IMR-90 (cell line): ENCODE measurements at regions not wholly inside any gene's neighbourhood (a gene's known extent, or its start where the extent isn't known, plus 50 kb on each side); places are given as distances from the start of the nearest gene placed in this dataset.

Experiments used
- CEBPB ChIP-seq: IDR thresholded peaks from 2 replicates; pipeline ENCODE4 v1.6.1; 2012; ENCODE audit warnings: low read depth, low read length, improper control_type of control experiment
- CHD1 ChIP-seq: IDR thresholded peaks from 2 replicates; pipeline ENCODE4 v1.6.1; 2012; ENCODE audit warnings: low read depth, low read length, improper control_type of control experiment
- FOS ChIP-seq: fragments of 150-350 bp; IDR thresholded peaks from 2 replicates; pipeline ENCODE4 v1.6.1; 2016; ENCODE audit warnings: low read depth, low read length
- MAFK ChIP-seq: IDR thresholded peaks from 2 replicates; pipeline ENCODE4 v1.6.1; 2012; ENCODE audit warnings: low read depth, low read length, improper control_type of control experiment
- MAZ ChIP-seq: IDR thresholded peaks from 2 replicates; pipeline ENCODE4 v1.6.1; 2012; ENCODE audit warnings: low read depth, mild to moderate bottlenecking, low read length, improper control_type of control experiment, moderate library complexity, borderline replicate concordance
- MXI1 ChIP-seq: IDR thresholded peaks from 2 replicates; pipeline ENCODE4 v1.6.1; 2012; ENCODE audit warnings: low read depth, mild to moderate bottlenecking, low read length, moderate library complexity, borderline replicate concordance
- POLR2A ChIP-seq: IDR thresholded peaks from 2 replicates; pipeline ENCODE4 v1.6.1; 2012; ENCODE audit warnings: mild to moderate bottlenecking, low read depth, low read length
- RAD21 ChIP-seq: IDR thresholded peaks from 2 replicates; pipeline ENCODE4 v1.6.1; 2012; ENCODE audit warnings: low read length, improper control_type of control experiment
- RCOR1 ChIP-seq: IDR thresholded peaks from 2 replicates; pipeline ENCODE4 v1.6.1; 2012; ENCODE audit warnings: mild to moderate bottlenecking, low read length, improper control_type of control experiment; ENCODE audit not compliant: insufficient replicate concordance
- RFX5 ChIP-seq: IDR thresholded peaks from 2 replicates; pipeline ENCODE4 v1.8.0; 2012; ENCODE audit warnings: low read depth, mild to moderate bottlenecking, low read length, moderate library complexity
- SMC3 ChIP-seq: fragments of 150-350 bp; IDR thresholded peaks from 2 replicates; pipeline ENCODE4 v1.6.1; 2016; ENCODE audit warnings: low read depth, mild to moderate bottlenecking, antibody characterized with exemption, low read length, moderate library complexity
- TF ChIP-seq, protein P1 (sequence below): conservative IDR thresholded peaks from 2 replicates; pipeline ENCODE4 v1.5.1; 2012; ENCODE audit warnings: mild to moderate bottlenecking, low read depth, low read length, improper control_type of control experiment
- TF ChIP-seq, protein P2 (sequence below): fragments of 150-350 bp; IDR thresholded peaks from 2 replicates; pipeline ENCODE4 v1.6.1; 2016; ENCODE audit warnings: low read depth, mild to moderate bottlenecking, low read length, moderate library complexity, borderline replicate concordance
- TF ChIP-seq, protein P3 (sequence below): fragments of 150-350 bp; IDR thresholded peaks from 2 replicates; pipeline ENCODE4 v1.6.1; 2017; ENCODE audit warnings: mild to moderate bottlenecking, antibody characterized with exemption, low read length, low read depth

DNA sequence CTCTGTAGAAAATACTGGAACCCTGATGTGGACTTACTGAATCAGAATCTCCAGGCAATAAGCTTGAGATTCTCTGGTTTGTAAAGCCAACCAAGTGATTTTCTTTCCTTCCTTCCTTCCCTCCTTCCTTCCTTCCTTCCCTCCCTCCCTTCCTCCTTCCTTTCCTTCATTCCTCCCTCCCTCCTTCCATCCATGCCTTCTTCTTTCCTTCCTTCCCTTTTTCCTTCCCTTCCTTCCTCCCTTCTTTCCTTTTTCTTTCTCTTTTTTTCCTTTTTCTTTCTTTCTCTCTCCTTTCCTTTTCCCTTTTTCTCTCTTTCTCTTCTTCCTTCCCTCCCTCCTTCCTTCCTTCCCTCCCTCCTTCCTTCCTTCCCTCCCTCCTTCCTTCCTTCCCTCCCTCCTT is 450.8 kb downstream of the GRXCR1 start:
- TF ChIP-seq, protein P1, sequence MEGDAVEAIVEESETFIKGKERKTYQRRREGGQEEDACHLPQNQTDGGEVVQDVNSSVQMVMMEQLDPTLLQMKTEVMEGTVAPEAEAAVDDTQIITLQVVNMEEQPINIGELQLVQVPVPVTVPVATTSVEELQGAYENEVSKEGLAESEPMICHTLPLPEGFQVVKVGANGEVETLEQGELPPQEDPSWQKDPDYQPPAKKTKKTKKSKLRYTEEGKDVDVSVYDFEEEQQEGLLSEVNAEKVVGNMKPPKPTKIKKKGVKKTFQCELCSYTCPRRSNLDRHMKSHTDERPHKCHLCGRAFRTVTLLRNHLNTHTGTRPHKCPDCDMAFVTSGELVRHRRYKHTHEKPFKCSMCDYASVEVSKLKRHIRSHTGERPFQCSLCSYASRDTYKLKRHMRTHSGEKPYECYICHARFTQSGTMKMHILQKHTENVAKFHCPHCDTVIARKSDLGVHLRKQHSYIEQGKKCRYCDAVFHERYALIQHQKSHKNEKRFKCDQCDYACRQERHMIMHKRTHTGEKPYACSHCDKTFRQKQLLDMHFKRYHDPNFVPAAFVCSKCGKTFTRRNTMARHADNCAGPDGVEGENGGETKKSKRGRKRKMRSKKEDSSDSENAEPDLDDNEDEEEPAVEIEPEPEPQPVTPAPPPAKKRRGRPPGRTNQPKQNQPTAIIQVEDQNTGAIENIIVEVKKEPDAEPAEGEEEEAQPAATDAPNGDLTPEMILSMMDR: no peak
- TF ChIP-seq POLR2A (no peak), MAZ (no peak), MAFK (no peak), MXI1 (no peak), FOS (no peak), SMC3 (no peak), CHD1 (no peak), RAD21 (no peak), RCOR1 (no peak), CEBPB (no peak), RFX5 (no peak)
- TF ChIP-seq, protein P2, sequence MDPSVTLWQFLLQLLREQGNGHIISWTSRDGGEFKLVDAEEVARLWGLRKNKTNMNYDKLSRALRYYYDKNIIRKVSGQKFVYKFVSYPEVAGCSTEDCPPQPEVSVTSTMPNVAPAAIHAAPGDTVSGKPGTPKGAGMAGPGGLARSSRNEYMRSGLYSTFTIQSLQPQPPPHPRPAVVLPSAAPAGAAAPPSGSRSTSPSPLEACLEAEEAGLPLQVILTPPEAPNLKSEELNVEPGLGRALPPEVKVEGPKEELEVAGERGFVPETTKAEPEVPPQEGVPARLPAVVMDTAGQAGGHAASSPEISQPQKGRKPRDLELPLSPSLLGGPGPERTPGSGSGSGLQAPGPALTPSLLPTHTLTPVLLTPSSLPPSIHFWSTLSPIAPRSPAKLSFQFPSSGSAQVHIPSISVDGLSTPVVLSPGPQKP: no peak
- TF ChIP-seq, protein P3, sequence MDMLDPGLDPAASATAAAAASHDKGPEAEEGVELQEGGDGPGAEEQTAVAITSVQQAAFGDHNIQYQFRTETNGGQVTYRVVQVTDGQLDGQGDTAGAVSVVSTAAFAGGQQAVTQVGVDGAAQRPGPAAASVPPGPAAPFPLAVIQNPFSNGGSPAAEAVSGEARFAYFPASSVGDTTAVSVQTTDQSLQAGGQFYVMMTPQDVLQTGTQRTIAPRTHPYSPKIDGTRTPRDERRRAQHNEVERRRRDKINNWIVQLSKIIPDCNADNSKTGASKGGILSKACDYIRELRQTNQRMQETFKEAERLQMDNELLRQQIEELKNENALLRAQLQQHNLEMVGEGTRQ: no peak
